ENCODE measurements at regions not wholly inside any gene's neighbourhood (a gene's known extent, or its start where the extent isn't known, plus 50 kb on each side); places are given as distances from the start of the nearest gene placed in this dataset.

- no peak for TF ChIP-seq CTCF (IDR thresholded peaks at IDR 0.05 in 2 of 3, conservative IDR thresholded peaks at IDR 0.05 in 1 of 3; ENCODE audit: borderline replicate concordance in 1 of 3, insufficient read depth in 1 of 3, low read depth in 2 of 3, low read length in 2 of 3)
- no peak for TF ChIP-seq POLR2A (IDR thresholded peaks at IDR 0.05; ENCODE audit: borderline replicate concordance, extremely low read depth, insufficient read depth, insufficient read length)
- no peak for TF ChIP-seq RAD21 (IDR thresholded peaks at IDR 0.05; ENCODE audit: low read depth)
- no peak for TF ChIP-seq SP1 (IDR thresholded peaks at IDR 0.05; ENCODE audit: low read depth)
- no peak for TF ChIP-seq EZH2phosphoT487 (IDR thresholded peaks at IDR 0.05; ENCODE audit: borderline replicate concordance)
- no peak for TF ChIP-seq POLR2AphosphoS5 (IDR thresholded peaks at IDR 0.05; ENCODE audit: low read depth, low read length)
Observed at GRCh38 chr1:30477588-30477987, 245.8 kb downstream of the MATN1 start.

Data from HCT116 (cell line).